ENCODE measurements at regions not wholly inside any gene's neighbourhood (a gene's known extent, or its start where the extent isn't known, plus 50 kb on each side); places are given as distances from the start of the nearest gene placed in this dataset.
"Not testable (repeated sequence)": the region's sequence is repeated elsewhere in the genome, so short reads cannot be mapped to it uniquely, and the experiment has no call there.

GRCh38 chr5:152480677-152481076 lies 75.6 kb upstream of the NMUR2 start:
- ATAC-seq; H3K9me3 ChIP-seq (ENCODE audit: low read length); H4K20me1 ChIP-seq (ENCODE audit: low read length); H3F3A ChIP-seq (ENCODE audit: low read length, unreplicated experiment); H3K4me1 ChIP-seq (ENCODE audit: insufficient read depth, low read length); intact Hi-C loops (cut with micrococcal nuclease); POLR2A ChIA-PET (ENCODE audit: unreplicated experiment); H3K36me3 ChIP-seq (ENCODE audit: low read depth, low read length); H3K27me3 ChIP-seq (ENCODE audit: low read length); DNase-seq; H3K9ac ChIP-seq (ENCODE audit: low read length); H2AFZ ChIP-seq (ENCODE audit: low read length); H3K4me3 ChIP-seq (ENCODE audit: low read length); CTCF ChIA-PET; H3K79me2 ChIP-seq (ENCODE audit: low read length); H3K27ac ChIP-seq (ENCODE audit: low read length); H3K9me2 ChIP-seq (replicated peaks; ENCODE audit: low read length); H3K4me2 ChIP-seq (ENCODE audit: low read length); BruUV-seq (replicated peaks): not testable (repeated sequence)

DNA sequence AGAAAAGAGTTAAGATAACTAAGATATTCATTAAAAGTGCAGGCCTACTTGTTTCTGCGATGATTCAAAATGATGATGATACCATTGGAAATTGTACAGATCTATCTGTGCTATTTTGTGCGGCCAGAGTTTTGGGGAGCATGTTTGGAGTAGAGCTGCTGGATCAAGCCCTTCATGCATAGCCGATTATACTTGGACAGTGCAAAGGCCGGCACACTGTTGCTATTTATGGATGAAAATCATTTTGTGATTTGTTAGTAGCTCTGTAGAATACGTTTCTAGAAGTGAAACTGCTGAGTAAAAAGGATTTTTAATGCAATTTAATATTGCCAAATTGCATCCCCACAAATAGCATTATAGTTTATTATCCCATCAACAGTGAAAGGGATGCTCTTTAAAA lies 82.1 kb upstream of the NMUR2 start:
- no peak for TF ChIP-seq CTCF (conservative IDR thresholded peaks at IDR 0.05; ENCODE audit: low read depth, low read length)
- no peak for TF ChIP-seq EZH2phosphoT487 (IDR thresholded peaks at IDR 0.05; ENCODE audit: borderline replicate concordance, low read length)
- no peak for TF ChIP-seq EZH2 (IDR thresholded peaks at IDR 0.05; ENCODE audit: low read length, unreplicated experiment)
- intact Hi-C loops (cut with micrococcal nuclease), result no loop called here
- no peaks in the 10 kb centered on the region for H3K36me3 ChIP-seq (ENCODE audit: low read depth, low read length)
- no peak overlapping the region for H3K4me2 ChIP-seq (ENCODE audit: low read length)
- no peak overlapping the region for H3K9ac ChIP-seq (ENCODE audit: low read length)
- no peaks in the 10 kb centered on the region for H3K9me2 ChIP-seq (replicated peaks; ENCODE audit: low read length)
- no peak overlapping the region for H2AFZ ChIP-seq (ENCODE audit: low read length)
- no peak overlapping the region for H3K4me3 ChIP-seq (ENCODE audit: low read length)
- no peaks in the 10 kb centered on the region for H3K79me2 ChIP-seq (ENCODE audit: low read length)
- ChIA-PET CTCF (no interaction called here), POLR2A (ENCODE audit: unreplicated experiment) (no interaction called here)
- H3K27ac ChIP-seq (ENCODE audit: low read length), result no peak overlapping the region
- H3K9me3 ChIP-seq (ENCODE audit: low read length), result no peaks in the 10 kb centered on the region
- H3F3A ChIP-seq (ENCODE audit: low read length, unreplicated experiment), result no peaks in the 10 kb centered on the region
- ATAC-seq (no peak), DNase-seq (no peak)
- peaks cover 4% of the 10 kb centered on the region; the same call in 1 of the 2 replicates for H3K27me3 ChIP-seq (ENCODE audit: low read length)
- H3K4me1 ChIP-seq (ENCODE audit: insufficient read depth, low read length), result no peaks in the 10 kb centered on the region
- BruUV-seq (replicated peaks), result no TSS peak
- no peaks in the 10 kb centered on the region for H4K20me1 ChIP-seq (ENCODE audit: low read length)

DNA sequence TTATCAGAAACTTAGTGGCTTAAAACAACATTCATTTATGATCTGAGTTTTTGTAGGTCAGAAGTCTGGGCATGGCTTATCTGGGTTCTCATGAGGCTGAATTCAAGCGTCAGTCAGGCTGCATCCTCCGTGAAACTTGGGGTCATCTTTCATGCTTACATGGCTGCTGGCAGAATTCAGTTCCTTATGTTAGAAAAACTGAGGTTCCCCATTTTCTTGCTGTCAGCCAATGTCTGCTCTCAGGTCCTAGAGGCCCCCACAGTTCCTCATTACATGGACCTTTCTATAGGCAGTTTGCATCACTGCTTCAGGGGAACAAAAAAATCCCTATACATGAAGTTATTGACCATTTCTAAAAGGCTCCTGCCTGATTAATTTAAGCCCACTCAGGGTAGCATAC lies 83.8 kb upstream of the NMUR2 start:
- no peaks in the 10 kb centered on the region for H3F3A ChIP-seq (ENCODE audit: low read length, unreplicated experiment)
- H3K36me3 ChIP-seq (ENCODE audit: low read depth, low read length), result no peaks in the 10 kb centered on the region
- no peaks in the 10 kb centered on the region for H3K9me2 ChIP-seq (replicated peaks; ENCODE audit: low read length)
- ATAC-seq (no peak), DNase-seq (no peak)
- H3K4me1 ChIP-seq (ENCODE audit: insufficient read depth, low read length), result no peaks in the 10 kb centered on the region
- no peak overlapping the region for H3K9ac ChIP-seq (ENCODE audit: low read length)
- H3K9me3 ChIP-seq (ENCODE audit: low read length), result no peaks in the 10 kb centered on the region
- H3K27me3 ChIP-seq (ENCODE audit: low read length), result peaks cover 5% of the 10 kb centered on the region; the same call in 1 of the 2 replicates
- no peak overlapping the region for H3K4me2 ChIP-seq (ENCODE audit: low read length)
- no peaks in the 10 kb centered on the region for H3K79me2 ChIP-seq (ENCODE audit: low read length)
- ChIA-PET CTCF (interaction anchor here (0.7 kb wide), 1 partner anchor 663 kb away, joined by 8 read pairs; no protein-coding TSS in a partner anchor), POLR2A (ENCODE audit: unreplicated experiment) (no interaction called here)
- H3K27ac ChIP-seq (ENCODE audit: low read length), result no peak overlapping the region
- intact Hi-C loops (cut with micrococcal nuclease), result no loop called here
- no peaks in the 10 kb centered on the region for H4K20me1 ChIP-seq (ENCODE audit: low read length)
- H3K4me3 ChIP-seq (ENCODE audit: low read length), result no peak overlapping the region
- no peak for TF ChIP-seq EZH2 (IDR thresholded peaks at IDR 0.05; ENCODE audit: low read length, unreplicated experiment)
- no peak for TF ChIP-seq CTCF (conservative IDR thresholded peaks at IDR 0.05; ENCODE audit: low read depth, low read length)
- no peak for TF ChIP-seq EZH2phosphoT487 (IDR thresholded peaks at IDR 0.05; ENCODE audit: borderline replicate concordance, low read length)
- BruUV-seq (replicated peaks), result no TSS peak
- H2AFZ ChIP-seq (ENCODE audit: low read length), result no peak overlapping the region
